ENCODE measurements at regions not wholly inside any gene's neighbourhood (a gene's known extent, or its start where the extent isn't known, plus 50 kb on each side); places are given as distances from the start of the nearest gene placed in this dataset.

DNA sequence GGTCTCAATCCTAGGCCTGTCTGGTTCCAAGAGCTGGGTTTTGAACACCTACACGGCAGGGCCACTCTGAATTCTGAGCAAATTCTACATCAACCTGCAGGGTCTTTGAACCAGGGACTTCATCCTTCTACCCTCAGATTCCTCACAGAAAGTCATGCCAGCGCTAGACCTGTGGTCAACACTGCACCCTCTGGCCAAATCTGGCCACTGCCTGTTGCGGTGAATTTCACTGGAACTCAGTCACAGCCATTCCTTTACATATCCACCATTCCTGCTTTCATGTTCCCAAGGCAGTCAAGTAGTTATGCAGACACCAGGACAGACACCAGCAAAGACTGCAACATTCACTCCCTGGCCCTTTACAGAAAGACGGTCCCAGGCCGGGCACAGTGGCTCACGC lies 144.6 kb downstream of the C16orf95 start:
- DNase-seq, result no peak

DNA sequence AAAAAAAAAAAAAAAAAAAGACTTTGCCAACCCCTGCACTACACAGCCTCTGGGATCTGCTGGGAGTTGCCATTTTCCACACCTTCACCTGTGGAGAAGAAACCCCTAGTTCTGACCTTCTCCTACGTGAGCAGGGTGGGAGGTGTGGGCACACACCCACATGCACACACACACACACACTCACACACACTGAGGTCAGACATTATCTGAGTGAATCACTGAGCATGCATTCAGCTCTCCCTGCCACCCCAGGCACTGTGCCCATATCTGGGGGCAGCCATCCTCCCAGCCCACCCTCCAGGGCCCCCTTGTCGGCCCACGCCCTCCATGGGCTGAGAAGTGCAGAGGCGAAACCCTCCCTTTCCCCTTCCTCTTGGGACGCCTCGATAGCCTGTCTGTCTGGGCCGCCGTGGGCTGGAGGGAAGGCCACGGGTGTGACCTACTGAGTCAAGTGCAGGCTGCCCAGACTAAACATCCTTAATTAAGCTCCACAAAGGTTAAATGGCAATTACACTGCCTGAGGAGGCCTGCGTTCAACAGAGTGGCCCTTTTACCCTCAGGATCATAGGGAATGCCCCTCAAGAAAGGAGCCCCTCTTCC lies 143.8 kb downstream of the C16orf95 start:
- no peak for DNase-seq

DNA sequence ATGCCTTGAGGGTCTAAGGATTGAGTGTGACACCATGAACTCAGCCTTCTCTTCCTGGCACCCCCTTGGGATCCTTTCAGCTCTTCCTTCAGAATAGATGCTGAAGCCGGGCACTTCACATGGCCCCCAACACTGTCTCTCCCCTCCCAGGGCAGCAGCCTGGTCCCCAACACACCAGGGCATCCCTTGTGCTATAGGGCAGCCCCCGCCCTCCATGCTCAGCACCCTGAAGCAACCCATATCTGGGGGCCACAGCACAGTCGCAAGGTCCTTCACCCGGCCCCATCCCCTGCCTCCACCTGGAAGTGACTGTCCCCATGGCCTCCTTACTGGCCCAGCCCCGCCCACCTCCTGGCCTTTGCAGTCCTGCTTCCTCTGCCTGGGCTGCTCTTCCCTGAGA lies 143.1 kb downstream of the C16orf95 start:
- no peak for DNase-seq

DNA sequence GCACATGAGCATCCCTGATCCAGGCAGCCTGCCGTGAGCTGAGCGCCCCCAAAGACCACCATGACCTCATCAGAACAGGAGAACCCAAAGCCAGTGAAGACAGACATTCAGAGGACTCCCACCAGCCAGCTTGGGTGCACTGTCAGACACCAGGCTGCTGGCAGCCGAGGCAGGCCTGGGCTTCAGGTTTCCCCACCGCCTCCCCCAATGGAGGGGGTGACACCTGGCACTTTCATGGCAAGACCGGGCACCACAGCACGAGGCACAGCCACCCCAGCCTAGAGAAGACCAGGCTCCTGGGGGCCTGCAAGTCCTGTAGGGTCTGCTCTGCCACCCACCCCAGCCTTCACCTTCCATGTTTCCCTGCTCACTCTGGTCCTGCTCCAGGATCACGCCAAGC lies 140.5 kb downstream of the C16orf95 start:
- no peak for DNase-seq

DNA sequence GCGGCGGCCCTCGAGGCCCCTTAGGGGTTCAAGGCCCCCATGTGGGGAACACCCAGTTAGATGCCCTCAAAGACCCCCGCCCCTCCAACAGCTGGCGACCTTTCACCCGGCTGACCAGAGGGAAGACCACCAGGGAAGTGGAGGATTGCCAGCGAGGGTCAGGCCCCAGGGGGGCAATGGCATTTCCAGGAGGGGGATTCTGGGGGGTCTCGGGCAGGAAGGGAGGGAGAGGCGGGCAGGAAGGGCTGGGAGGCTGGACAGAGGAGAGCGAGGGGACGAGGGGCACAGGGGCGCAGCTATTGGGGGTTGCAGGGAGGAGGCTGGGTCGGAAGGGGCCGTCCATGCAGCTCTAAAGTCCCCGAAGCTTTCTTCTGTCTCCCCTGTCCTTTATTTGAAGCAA lies 139.5 kb downstream of the C16orf95 start:
- DNase-seq, result no peak

DNA sequence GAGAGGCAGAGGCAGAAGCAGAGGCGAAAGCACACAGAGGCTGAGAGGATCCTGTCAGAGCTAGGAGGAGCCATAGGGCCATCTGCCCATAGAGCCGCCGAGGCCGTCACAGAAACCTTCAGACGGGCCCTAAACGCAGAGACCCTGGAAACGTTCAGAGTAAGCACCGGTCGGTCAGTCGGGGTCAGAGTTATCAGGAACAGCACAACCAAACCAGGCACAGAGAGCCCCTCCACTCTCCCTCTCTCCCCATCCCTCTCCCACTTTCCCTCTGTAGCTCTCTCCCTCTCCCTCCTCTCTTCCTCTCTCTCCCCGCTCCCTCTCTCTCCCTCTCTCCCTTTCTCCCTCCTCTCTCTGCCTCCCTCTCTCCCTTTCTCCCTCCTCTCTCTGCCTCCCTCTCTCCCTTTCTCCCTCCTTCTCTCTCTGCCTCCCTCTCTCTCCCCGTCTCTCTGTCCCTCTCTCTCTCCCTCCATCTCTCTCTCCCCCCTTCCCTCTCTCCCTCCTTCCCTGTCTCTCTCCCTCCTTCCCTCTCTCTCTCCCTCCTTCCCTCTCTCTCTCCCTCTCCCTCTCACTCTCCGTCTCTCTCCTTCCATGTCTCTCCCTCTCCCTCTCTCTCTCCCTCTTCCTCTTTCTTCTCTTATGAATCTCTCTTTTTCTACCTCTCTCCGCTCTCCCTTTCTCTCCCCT lies 138.9 kb downstream of the C16orf95 start:
- DNase-seq, result no peak

DNA sequence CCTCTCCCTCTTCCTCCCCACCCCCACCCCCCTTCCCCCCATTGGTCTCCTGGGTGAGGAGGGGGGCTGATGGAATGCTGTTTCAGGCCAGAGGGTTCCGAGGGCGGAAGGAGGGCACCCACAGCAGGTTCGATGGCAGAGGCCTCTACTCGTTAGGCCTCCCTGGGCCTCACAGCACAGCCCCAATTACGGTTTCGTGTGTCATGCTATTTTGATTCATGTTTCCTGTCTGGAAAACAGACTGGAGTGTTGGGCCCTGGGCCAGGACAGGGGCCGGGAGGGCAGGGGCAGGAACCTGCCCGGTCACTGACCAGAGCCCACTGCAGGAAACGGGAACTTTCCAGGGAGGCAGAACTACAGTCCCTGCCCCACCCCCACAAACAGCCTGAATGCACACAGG lies 138.2 kb downstream of the C16orf95 start:
- no peak for DNase-seq

DNA sequence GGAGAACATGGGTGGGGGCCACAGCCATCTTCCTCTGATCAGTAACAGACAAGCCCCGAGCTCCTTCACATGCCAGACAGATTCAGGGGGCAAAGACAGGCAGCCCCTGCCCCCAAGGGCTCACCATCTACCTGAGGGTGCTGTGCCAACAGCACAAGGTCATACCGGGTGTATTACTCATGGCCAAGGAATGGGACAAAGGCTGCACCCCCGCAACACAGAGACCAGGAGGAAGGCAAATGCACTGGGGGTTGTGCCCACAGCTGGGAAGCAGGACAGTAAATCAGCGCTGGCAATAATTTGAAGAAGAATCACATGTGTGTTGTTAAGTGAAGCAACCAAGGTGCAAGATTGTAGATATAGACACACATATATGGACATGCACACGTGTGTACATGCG lies 137.1 kb downstream of the C16orf95 start:
- DNase-seq, result no peak

DNA sequence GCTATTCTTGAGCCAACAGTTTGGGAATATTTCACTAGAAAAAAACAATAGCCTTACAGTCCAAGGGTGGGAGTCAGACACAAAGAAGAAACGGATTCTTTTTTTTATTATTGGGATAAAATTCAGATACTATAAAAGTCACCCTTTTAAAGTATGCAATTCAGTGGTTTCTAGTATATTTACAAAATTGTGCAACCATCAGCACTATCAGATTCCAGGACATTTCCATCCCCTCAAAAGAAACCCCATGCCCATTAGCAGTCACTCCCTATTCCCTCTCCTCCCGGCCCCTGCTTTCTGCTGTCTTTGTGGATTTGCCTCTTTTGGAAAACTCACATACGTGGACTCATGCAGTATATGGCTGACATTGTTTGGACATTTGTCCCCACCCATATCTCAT lies 134.4 kb downstream of the C16orf95 start:
- DNase-seq, result no peak

DNA sequence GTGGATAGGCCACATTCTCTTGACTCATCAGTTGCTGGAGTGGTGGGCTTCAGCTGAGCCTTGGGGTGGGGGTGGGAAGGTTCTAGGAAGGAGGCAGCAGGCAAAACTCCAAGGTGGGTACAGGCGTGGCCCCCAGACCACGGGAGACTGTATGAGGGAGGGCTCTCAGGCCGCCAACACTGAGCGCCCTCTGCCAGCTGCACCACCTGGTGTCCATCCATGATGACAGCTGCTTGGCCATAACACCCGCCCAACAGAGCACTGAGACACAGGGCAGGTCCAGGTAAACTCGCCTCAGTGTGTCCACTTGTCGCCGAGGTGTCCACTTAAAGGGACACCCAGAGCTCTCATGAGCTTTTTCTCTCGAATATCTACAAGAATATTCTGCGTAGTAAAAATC lies 133.5 kb downstream of the C16orf95 start:
- DNase-seq, result no peak

DNA sequence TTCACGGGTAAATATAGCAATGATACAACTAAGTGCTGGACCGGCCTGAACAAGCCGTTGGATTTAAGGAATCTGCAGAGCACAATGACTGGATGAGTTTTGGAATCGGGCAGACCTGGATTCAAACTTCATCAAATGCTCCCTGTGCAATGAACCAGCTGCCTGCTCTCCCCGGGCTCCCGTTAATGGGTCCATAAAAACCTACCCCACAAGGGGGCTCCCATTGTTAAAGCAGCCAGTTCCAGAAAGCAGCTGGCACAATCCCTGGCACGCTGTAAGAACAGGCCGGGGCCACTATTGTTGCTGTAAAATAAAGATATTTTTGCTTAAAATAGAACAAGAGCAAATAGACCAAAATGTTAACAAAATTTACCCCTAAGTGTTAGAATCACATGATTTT lies 131.9 kb downstream of the C16orf95 start:
- no peak for DNase-seq

DNA sequence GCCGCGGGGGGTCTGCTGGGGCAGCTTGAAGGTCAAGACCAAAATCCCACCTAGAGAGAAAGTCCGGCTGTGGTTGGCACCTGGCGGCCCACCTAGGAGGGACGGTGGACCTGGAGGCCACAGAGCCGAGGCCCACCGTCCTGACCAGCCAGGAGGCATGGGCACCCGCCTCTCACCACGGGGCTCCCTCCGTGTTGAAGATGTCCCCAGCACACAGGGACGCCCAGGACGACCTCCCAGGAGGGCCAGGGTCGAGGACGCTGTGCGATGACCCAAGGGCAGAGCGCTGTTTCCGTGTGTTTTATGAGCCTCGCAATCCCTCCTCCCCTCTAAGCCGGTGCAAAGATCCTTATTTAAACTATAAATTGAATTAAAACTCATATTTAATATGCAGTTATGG lies 131.2 kb downstream of the C16orf95 start:
- DNase-seq, result no peak

DNA sequence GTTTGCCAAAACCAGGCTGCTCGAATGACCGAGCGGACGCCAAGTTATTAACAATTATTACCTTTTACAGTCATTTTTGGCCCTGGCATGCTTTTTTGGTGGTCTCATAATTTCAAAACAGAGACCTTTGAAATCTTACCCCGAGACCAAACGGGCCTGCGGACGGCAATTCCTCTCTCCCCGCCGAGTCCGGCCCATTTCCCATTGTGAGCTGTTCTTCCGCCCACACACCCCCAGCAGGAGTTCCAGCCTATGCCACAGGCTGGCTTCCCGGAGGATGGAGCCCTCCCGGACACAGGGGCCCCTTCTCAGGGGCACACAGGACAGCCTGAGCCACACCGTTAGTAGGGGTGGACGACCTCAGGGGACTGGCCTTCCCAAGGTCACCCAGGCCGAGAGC lies 130.7 kb downstream of the C16orf95 start:
- DNase-seq, result no peak

DNA sequence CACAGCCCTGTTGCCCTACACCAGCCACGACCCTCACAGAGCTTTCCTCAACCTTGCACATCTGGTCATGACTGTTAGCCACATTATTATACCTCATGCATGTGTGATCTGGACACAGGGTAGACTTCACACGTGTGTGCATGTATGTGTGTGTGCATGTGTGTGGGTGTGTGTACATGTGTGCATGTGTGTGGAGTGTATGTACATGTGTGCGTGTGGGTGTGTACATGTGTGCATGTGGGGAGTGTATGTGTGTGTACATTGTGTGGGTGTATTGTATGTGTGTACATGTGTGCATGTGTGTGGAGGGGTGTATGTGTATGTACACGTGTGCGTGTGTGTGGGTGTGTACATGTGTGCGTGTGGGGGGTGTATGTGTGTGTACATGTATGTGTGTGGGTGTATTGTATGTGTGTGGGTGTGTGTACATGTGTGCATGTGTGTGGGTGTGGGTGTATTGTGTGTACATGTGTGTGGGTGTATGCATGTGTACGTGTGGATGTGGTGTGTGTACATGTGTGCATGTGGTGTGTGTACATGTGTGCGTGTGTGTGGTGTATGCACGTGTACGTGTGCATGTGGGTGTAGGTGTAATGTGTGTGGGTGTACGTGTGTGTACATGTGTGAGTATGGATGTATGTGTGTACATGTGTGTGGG lies 130.2 kb downstream of the C16orf95 start:
- no peak for DNase-seq

DNA sequence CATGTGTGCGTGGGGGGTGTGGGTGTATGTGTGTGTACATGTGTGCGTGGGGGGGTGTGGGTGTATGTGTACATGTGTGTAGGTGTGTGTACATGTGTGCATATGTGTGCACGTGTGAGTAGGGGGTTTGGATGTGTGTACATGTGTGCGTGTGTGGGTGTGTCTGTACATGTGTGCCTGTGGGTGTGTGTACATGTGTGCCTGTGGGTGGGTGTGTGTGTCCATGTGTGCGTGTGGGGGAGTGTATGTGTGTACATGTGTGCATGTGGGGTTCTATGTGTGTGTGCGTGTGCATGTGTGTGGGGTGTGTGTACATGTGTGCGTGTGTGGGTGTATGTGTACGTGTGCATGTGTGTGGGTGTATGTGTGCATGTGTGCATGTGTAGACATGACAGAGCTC lies 129.1 kb downstream of the C16orf95 start:
- DNase-seq, result no peak

DNA sequence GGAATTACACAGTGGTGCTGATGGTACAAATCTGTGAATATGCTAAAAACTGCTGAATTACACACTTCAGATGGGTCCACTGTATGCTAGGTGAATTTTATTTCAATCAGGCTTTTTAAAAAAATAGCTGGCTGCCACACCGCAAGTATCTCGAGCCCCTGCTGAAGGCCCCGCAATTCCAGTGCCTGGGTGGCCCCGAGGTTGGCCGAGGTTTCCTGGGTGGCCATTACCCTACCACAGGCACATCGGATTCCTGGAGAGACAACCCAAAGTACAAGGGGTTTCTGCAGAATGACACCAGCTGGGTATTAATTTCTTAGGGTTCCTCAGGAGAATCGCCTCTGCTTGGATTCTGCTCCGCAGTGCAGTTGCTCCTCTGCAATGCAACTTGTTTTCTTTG lies 127.8 kb downstream of the C16orf95 start:
- no peak for DNase-seq

DNA sequence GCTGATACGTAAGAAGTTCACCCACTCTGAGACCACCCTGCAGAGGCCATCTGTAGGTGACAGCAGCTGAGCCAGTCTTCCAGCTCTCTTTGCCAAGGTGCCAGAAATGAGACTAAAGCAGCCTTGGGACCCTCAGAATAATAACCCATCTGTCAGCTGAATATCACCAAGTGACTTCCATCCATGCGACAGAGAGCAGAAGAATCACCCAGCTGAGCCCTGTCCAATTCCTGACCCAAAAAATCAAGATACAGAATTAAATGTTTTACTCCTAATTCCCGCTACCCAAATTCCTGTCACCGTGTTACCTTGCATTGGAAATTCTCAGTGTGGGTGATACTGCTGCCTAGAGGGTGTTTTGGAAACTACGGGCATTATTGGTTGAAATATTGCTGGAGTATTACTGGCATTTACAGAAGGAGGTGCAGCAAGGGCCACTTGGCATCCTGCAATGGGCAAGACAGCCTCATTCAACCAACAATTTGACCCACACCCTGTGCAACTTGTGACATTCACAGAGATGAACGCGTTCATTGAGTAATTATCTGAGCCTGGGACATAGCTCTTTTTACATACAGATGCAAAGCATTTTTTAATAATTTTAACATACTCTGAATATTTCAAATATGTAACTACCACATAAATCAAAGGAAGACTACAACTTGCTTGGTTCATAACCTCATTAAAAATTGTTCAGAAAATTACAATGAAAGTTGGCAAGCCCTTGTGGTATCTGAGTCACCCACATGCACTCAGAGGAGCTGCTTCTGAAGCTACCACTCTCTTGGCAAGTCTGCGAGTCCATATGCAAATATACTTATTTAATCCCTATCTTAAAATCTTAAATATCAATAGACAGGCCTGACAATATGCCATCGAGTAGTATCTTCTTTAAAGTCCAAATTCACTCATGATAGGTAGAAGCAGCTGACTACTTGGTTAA lies 126.6 kb downstream of the C16orf95 start:
- DNase-seq, result no peak

DNA sequence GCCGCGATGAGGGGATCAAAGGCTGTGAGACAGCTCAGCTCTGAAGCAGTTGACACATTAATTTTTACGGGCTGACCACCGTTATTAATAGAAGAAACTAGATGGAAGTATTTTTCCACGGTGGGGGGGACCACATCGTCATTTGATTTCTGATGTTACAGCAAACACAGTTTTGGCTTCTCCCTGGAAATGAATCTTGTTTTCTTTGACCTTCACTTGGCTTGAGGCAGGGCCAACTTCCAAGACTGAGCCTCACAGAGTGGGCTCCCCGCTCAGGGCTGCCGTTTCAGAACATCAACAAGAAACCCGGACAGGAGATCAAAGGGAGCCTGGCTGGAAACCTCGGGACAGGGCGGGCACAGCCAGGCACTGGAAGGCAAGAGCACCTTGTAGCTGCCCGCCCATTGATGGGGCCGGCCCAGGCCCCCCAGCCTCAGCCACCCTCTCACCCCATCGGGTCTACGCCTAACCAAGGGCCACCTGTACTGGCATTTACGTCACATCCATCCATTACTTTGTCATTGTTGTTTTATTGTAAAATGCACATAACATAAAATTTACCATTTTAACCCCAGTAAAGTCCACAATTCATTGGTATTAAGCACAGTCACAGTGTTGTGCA lies 124.6 kb downstream of the C16orf95 start:
- DNase-seq, result no peak

DNA sequence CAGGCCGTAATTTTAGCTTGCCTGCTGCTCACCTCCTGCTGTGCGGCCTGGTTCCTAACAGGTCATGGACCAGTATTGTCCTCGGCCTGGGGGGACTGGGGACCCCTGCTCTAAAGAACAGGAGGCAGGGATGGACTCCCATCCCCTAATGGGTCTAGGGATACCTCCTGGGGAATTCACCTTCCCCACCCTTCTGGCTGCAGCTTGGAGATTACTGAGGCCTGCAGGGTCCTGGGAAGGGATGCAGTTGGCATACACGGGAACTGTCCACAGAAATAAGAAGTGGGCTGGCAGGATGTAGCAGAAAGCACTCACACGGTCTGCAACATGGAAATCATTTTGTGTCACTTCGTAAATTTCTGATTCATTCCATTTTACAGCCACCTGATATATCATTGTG lies 123.0 kb downstream of the C16orf95 start:
- no peak for DNase-seq

DNA sequence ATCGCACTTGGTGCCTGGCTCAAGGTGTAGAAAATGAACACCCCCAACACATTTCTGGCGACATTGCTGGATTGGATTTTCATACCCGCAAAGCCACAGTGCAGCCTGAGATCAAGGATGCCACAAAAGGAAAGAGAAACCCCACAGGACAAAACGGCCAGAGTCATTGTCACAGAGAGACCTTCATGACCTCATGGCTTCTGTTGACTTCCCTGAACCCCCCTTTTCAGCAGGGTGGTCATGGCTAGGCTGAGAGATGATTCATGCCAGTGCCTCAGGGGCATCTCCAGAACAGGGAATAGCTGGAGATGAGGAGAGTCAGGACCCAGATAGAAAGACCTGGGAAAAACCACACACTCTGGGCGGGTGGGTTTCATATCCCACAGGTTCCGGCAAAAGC lies 122.0 kb downstream of the C16orf95 start:
- DNase-seq, result no peak

DNA sequence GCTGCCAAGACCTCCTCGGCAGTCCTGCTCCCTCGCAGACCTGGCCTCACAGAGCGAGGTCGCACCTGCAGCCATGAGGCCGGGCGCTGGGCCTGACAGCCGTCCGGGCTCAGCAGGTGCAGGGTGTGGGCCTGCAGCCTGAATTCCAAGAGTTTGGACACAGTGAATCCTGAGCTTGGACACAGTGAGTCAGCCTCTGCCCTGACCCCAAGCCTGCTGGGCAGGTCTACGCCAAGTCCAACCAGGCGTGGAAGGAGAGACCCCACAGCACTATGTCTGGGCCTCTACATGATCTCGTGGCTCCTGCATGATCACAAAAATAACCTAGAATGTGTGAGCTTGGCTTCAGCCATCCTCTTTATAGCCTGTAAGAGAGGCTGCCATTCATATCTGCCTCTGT lies 121.0 kb downstream of the C16orf95 start:
- DNase-seq, result no peak

DNA sequence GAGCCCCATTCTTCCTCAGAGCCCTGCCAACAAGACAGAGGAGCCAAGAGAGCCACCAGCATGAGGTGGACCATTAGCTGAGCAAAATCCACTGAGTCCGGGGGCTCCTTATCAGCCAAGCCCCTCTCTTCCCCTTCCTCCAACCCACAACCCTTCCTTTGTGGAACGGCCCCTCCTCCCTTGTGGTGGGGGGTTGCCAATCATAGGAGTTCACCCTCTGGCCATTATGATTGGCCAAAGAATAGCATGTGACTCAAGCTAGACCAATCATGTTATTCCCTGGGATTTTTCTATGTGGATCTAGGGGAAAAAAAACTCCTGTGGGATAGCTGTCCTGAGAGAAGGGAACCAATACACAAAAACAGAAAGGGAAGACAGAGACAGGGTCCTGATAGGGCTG lies 120.5 kb downstream of the C16orf95 start:
- no peak for DNase-seq

DNA sequence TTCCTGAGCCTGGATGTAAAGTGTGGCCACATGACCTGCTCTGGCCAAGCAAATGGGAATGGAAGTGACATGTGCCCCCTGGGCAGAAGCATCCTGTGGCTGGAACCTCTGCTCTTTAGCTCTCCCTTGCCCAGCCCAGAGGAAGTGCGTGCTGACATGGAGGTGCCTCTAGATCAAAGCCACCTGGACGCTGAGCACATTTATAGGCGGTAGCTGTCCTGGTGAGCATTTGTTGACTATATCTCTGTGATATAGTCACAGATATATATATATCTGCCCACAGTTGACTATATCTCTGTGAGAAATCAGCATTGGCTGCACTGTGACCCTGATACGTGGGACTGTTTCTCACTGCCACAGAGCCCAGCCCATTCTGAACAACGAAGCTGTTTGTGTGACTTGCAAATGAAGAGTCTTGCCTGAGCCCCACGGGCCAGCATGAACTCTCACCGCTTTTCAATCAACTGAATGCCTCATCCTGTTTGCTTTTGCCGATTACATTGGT lies 118.8 kb downstream of the C16orf95 start:
- no peak for DNase-seq

Measured in NCI-H1105 (cell line).